ENCODE measurements at regions not wholly inside any gene's neighbourhood (a gene's known extent, or its start where the extent isn't known, plus 50 kb on each side); places are given as distances from the start of the nearest gene placed in this dataset.

- DNase-seq (ENCODE audit: low read depth in 2 of 2, low spot score in 1 of 2), result no peak
Observed at GRCh38 chr18:61677435-61677970, 215.3 kb downstream of the RNF152 start.

DNA sequence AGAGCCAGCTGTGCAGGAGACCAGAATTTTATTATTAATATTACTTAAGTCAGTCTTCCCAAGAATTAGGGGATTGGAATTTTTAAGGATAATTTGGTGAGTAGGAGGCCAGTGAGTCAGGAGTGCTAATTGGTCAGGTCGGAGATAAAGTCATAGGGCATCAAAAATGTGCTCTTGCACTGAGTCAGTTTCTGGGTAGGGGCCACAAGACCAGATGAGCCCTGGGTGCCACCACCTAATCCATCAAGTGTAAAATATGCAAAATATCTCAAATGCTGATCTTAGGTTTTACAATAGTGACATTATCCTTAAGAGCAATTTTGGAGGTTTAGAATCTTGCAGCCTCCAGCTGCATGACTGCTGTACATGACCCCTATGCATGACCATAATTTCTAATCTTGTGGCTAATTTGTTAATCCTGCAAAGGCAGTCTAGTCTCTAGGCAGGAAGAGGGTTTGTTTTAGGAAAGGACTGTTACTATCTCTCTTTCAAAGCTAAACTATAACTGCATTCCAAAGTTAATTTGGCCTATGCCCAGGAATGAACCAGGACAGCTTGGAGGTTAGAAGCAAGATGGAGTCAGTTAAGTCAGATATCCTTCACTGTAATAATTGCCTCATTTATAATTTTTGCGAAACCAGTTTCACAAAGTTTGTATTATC, 215.9 kb downstream of the RNF152 start:
- no peak for DNase-seq (ENCODE audit: low read depth in 2 of 2, low spot score in 1 of 2)

- DNase-seq (ENCODE audit: low read depth in 2 of 2, low spot score in 1 of 2), result no peak
Observed at GRCh38 chr18:61669320-61669719, 223.5 kb downstream of the RNF152 start.

DNA sequence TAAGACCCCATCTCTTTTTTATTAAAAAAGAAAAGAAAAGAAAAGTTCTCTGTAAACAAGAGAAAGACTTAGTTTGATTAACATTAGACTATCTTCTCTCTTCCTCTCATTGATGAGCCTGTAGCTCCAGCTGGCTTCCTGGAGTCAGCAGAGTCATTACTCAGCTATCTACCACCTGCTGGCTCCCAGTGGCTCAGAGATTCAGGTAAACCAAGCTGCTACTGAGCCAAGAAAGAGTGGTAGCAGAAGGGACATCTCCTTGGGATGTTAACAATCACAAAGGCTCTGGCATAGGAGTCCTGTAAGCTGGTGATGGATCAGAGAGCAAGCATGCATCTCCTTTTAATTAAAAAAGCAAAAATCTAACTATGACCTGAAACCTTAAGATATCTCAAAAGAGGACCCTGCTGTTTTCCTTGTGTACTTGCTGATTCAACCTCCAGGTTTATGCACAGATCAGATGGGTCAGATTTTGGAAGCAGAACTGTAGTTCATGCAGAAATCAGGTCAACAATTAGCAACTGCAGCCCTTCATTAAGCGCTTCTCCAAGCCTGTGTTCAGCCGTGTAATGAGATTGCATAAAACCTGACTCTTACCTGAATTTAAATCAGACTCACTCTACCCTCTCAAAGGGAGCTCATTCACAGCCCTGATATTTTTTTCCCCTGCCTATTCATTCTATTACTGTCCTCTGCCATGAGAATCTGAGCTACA, 225.8 kb downstream of the RNF152 start:
- no peak for DNase-seq (ENCODE audit: low read depth in 2 of 2, low spot score in 1 of 2)

DNA sequence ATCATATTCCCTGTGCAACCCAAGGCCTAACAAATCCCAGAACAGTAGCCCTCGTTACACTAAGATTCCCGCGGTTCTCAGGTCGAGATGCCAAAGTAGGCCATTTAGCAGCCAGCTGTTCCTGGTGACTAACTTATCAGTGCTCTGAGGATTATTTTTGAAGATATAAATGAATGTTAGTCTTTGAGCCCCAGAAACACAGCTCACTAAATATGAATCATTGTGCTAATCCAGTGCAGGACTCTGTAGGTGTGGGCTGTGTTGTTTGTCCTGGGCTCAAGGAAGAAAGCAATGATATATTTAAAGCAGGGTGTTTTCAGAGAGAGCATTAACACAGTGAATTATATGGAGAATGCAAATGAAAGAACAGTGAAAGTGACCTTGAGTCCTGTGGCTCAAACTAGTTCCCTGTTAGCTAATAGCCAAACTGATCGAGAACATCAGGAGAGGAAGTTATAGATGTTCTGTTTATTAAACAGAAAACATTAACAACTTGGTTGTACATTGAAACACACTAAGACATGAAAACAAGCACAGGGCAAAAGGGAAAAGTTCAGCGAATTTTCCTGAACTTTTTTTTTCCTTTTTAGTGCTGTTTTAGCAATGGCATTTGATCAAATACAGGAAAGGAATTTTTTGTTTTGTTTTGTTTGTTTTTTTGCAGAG, 228.3 kb downstream of the RNF152 start:
- no peak for DNase-seq (ENCODE audit: low read depth in 2 of 2, low spot score in 1 of 2)

DNA sequence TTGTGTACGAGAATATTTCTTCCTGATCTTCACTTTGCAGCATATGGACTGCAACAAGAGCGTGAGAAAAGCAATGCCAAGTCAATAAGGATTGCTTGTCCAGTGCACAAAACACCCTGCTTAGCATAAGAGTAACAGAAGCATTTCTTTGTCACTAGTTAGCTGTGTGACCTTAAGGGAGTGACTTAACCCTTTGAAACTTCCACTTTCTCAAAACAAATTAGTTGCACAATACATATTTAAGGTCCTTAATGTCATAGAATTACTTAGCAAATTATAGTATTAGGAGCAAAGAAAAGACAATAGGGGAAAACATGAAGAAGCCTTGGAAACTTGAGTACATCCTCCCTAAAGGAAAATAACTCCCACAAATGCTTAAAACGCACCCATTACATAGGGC, 230.1 kb downstream of the RNF152 start:
- DNase-seq (ENCODE audit: low read depth in 2 of 2, low spot score in 1 of 2), result no peak

DNA sequence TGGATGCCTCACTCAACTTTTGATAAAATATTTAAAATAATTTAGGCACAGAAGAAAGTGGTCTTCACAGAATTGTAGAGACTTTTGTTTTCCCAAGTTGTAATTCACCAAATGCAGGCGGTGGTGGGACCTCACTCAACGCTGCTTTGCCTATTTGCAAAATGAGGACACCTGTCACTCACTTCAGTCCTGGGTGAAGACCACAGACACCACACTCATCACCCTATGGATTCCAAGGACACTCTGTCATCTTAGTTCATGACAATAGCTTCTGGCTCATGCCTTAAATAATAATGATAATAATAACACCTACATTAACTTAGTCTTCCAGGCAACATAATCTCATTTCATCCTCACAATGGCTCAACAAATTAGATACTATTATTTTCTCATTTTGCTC, 234.4 kb downstream of the RNF152 start:
- DNase-seq (ENCODE audit: low read depth in 2 of 2, low spot score in 1 of 2), result no peak

DNA sequence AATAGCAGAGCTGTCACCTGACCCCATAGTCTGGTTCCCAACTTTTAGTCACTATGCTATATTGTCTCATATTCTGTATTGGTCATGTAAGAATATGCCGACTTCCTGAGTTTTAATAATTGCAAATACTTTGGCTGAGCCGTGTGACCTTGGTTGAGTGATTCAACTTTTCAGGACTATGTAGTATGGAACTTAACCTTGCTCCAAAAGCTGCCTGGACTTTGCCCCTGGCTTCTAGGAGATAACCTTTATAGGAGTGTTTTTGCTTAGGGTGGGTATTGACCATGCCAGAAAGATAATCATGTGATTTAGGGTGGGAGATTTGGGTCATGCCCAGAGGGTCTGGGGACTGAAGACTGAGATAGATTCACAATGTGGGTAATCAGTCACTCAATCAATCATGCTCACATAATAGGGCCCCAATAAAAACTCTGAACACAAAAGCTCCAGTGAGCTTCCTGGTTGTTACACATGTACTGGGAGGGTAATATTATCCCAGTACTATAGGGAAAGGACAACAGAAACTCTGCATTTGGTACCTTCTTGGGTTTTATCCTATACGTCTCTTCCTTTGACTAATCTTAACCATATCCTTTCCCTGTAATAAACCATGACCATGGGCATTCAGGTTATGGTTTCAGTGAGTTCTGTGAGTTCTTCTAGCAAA, 235.6 kb downstream of the RNF152 start:
- DNase-seq (ENCODE audit: low read depth in 2 of 2, low spot score in 1 of 2), result no peak

DNA sequence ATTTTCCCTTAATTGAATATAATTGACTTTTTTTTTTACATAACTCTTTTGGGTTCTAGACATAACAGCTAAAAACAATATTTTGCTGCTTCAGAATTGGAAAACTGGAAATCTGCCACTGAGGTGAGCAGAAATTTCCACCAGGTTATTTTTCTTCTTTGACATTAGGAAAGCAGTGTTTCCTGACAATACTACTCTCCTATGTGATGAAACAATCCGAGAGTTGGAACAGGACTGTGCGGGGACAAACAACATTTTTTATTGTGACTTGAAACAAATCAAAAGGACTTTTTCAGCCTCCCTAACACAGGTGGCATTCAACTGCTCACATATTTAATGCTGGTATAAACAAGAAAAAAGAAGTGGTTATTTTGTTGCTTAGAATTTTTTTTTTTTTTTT, 237.2 kb downstream of the RNF152 start:
- DNase-seq (ENCODE audit: low read depth in 2 of 2, low spot score in 1 of 2), result no peak

- DNase-seq (ENCODE audit: low read depth in 2 of 2, low spot score in 1 of 2), result no peak
Observed at GRCh38 chr18:61653823-61654551, 238.8 kb downstream of the RNF152 start.

DNA sequence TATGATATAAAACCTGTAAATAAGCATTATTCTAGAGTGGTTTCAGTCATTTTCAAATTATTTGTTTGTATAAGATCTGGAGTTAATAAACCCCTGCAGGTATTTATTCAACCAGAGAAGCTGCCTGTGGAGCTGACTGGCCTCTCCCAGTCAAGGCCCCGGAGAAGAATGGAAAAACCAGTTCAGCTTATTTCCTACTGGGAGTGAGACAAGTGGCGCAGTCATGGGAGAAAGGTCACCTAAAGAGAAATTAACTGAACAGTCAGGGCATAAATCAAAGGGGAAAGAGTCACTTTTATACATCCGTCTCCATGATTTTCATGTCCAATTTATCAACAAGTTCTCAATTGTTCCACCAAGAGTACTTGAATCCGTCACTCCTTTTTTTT, 240.9 kb downstream of the RNF152 start:
- no peak for DNase-seq (ENCODE audit: low read depth in 2 of 2, low spot score in 1 of 2)

DNA sequence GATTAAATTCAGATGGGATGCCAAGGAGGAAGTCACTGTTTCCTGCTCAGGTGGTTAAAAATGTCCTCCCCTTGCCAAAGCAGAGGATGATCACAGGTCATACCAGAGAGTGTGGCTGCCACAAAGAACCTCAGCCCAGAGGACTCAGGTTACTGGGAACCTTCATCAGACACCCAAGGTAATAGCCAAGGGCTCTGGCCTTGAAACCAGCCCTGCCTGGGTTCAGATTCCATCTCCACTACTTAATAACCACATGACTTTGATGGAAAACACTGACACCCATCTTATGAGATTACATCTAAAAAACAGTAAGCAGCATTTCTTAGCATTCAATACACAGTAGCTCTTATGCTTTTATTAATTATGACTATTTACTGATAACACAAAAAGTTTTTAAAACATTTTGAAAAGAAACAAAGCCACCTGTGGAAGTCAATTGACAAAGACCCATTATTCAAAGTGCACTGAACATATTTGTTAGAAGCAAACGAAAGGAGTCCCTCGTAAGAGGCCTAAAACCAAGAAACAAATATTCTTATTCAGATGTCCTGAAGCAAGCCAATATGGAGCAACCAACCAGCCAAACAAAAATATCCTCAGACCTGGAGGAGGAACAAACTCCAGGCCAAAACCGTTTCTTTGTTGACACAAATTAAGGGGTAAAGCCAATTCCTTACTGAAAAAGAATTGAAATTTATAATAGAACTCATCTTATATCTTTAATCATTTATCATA, 241.5 kb downstream of the RNF152 start:
- no peak for DNase-seq (ENCODE audit: low read depth in 2 of 2, low spot score in 1 of 2)

GRCh38 chr18:61643884-61644647, 248.7 kb downstream of the RNF152 start:
- no peak for DNase-seq (ENCODE audit: low read depth in 2 of 2, low spot score in 1 of 2)

DNA sequence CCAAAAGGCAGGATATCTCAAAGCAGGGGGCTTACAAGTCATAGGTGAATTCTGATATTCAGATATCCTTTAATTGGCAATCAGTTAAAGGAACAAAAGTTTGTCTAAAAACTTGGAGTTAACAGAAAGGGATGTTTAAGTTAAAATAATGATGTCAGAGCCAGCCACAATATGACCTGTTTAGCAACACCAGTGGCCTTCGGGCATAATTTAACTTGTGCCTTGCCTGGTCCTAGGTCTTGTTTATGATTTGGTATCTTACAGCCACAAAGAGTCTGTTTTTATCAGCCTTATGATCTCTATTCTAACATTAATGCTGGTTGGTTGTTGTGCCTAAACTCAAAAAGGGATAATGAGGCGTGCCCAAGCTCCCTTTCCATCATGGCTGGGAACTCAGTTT, 252.9 kb downstream of the RNF152 start:
- DNase-seq (ENCODE audit: low read depth in 2 of 2, low spot score in 1 of 2), result no peak

- DNase-seq (ENCODE audit: low read depth in 2 of 2, low spot score in 1 of 2), result no peak
Observed at GRCh38 chr18:61637905-61638595, 254.8 kb downstream of the RNF152 start.

DNA sequence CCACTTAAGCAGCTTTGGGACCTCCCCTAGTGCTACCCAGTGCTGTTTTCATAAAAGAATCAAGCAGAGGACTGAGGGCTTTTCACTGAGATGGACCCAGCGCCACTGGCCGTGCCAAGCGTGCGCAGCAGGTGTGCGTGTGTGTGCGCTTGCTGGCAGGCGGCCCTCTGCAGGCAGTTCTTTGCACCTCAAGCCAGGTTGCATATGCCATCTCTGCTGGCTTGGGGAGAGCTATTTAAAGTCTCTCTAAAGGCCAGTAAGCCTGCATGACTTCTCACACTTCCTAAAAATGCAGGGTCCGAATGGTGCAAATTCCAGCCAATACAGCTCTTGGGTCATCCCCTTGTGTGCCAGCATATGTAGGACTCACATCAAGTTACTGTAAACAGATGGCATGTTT, 255.5 kb downstream of the RNF152 start:
- no peak for DNase-seq (ENCODE audit: low read depth in 2 of 2, low spot score in 1 of 2)

DNA sequence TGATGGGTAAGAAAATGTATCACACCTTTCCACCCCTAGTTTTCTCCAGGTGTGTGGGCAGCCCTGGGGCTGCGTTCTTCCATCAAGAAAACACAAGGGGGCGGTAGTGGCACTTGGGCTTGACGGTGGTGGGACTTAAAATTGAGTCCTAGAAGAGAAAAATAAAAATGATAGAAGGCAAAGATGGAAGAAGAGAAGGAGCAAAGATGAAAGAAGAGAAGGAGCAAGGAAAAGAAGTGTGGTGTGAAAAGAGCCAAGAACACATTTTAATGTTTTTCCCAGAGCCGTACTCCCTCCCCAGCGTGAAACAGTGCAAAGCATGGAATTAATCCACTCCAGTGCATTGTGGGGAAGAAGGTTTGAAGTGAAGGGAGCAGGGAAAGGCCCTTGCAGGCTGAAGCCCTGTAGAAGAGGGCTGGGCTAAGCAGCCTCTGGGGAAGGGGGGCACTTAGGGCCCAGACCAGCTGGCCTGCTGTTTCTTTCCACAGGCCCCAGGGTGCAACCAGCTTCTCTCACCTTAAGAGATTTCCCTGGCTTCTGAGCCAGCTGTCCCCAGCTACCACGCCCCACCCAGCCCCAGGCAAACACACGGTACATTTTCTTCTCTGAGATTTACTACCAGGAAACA, 256.8 kb downstream of the RNF152 start:
- peak in 1 of 2 donors; percentile 1 for DNase-seq (ENCODE audit: low read depth in 2 of 2, low spot score in 1 of 2)

DNA sequence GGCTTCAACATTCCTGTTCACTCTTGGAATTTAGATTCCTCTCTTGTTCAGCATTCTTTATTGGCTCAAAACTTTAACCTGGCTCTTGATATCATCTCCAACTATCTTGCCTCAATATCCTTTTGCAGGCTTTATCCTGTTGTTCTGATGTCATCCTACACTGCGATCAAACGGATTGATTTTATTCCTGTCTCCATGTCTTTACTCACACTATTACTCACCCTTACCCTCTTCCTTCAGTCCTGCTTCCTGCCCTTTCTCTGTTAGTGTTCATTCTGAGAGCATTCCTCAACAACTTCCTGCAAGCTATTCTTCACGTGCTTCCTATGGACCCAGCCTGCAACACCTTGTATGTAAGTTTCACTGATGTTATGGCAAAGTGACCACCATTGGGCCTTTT, 264.7 kb downstream of the RNF152 start:
- DNase-seq (ENCODE audit: low read depth in 2 of 2, low spot score in 1 of 2), result no peak
